Transverse colon (tissue), 4 donors: ENCODE measurements at regions not wholly inside any gene's neighbourhood (a gene's known extent, or its start where the extent isn't known, plus 50 kb on each side); places are given as distances from the start of the nearest gene placed in this dataset.

Experiments
- DNase-seq: peaks from one replicate; pipeline ENCODE4 v3.0.0-alpha.2; 2019
- H3K27ac ChIP-seq, 4 donors: fragments of 200-600 bp; sonication (generic); 2 replicates each; pipeline ENCODE4 v1.5.1; 2016 to 2018; ENCODE audit warnings: inconsistent platforms in 4 of 4
- H3K27me3 ChIP-seq: fragments of 200-600 bp; sonication (generic); 2 replicates; pipeline ENCODE4 v1.5.1; 2017; ENCODE audit warnings: inconsistent platforms
- H3K36me3 ChIP-seq, 4 donors: fragments of 200-600 bp; sonication (generic); 2 replicates each; pipeline ENCODE4 v1.5.1; 2017 to 2019; ENCODE audit warnings: inconsistent platforms in 4 of 4
- H3K4me1 ChIP-seq, 4 donors: fragments of 200-600 bp; sonication (generic); 2 replicates each; pipeline ENCODE4 v1.5.1; 2017 to 2020; ENCODE audit warnings: inconsistent platforms in 4 of 4
- H3K4me3 ChIP-seq, 4 donors: fragments of 200-600 bp; sonication (generic); 1 replicate in 1 of 4; 2 replicates in 3 of 4; pipeline versions ENCODE4 v1.5.1 to v1.6.1; 2017 to 2019; ENCODE audit warnings: inconsistent platforms in 4 of 4
- H3K9me3 ChIP-seq, 2 donors: fragments of 200-600 bp; sonication (generic); 2 replicates each; pipeline ENCODE4 v1.5.1; 2017 to 2019; ENCODE audit warnings: inconsistent platforms in 2 of 2
- EP300 ChIP-seq: sonication (generic); formaldehyde crosslinking; IDR thresholded peaks from one replicate; pipeline ENCODE4 v1.6.1; 2017; ENCODE audit warnings: antibody characterized with exemption, low read depth
- POLR2A ChIP-seq: fragments of 450-650 bp; IDR thresholded peaks from one replicate; pipeline ENCODE4 v1.6.1; 2016; ENCODE audit warnings: antibody characterized with exemption, mild to moderate bottlenecking, moderate library complexity
- POLR2AphosphoS5 ChIP-seq, 3 donors: sonication (generic); formaldehyde crosslinking; IDR thresholded peaks; one replicate each; pipeline ENCODE4 v1.6.1; 2016; ENCODE audit warnings: antibody characterized with exemption in 3 of 3
- WGBS, 2 donors: methylation state at CpG; one replicate each; pipeline ENCODE4 v1.1.5; 2018; ENCODE audit warnings: low coverage in 1 of 2; 5-methylcytosine and 5-hydroxymethylcytosine counted together
- in situ Hi-C, 4 donors: fragments of 200-750 bp; cut with MboI; loops; one replicate each; pipeline versions ENCODE4 v1.15.0 to v1.15.1; 2017; ENCODE audit warnings: low sequenced_read_pairs in 3 of 4, low pct_ligation_motif_present in 1 of 4, low pct_unique_long_range_greater_than_20kb in 1 of 4
- intact Hi-C: fragments of 100-400 bp; cut with DNase I; formaldehyde crosslinking; loops from one replicate; pipeline ENCODE4 v1.15.1; 2023; ENCODE audit warnings: low total_unique reads
- TF ChIP-seq, protein P1 (sequence below), 5 experiments: fragments of 200-600 bp in 3 of 5; fragments of 450-650 bp in 2 of 5; sonication (generic) in 3 of 5; IDR thresholded peaks; 1 replicate in 2 of 5; 2 replicates in 3 of 5; pipeline ENCODE4 v1.5.1; 2016 to 2017; ENCODE audit warnings: antibody characterized with exemption in 5 of 5, inconsistent platforms in 3 of 5, mild to moderate bottlenecking in 2 of 5, moderate library complexity in 1 of 5

- Histone ChIP-seq H3K4me1 (no peaks in the 10 kb centered on the region), H3K36me3 (no peaks in the 10 kb centered on the region), H3K27ac (no peak overlapping the region), H3K4me3 (no peak overlapping the region), H3K27me3 (no peaks in the 10 kb centered on the region), H3K9me3 (no peaks in the 10 kb centered on the region)
- intact Hi-C loops (no loop called here), in situ Hi-C loops (no loop called here)
- no peak for TF ChIP-seq POLR2AphosphoS5 (IDR thresholded peaks at IDR 0.05)
- TF ChIP-seq, protein P1, sequence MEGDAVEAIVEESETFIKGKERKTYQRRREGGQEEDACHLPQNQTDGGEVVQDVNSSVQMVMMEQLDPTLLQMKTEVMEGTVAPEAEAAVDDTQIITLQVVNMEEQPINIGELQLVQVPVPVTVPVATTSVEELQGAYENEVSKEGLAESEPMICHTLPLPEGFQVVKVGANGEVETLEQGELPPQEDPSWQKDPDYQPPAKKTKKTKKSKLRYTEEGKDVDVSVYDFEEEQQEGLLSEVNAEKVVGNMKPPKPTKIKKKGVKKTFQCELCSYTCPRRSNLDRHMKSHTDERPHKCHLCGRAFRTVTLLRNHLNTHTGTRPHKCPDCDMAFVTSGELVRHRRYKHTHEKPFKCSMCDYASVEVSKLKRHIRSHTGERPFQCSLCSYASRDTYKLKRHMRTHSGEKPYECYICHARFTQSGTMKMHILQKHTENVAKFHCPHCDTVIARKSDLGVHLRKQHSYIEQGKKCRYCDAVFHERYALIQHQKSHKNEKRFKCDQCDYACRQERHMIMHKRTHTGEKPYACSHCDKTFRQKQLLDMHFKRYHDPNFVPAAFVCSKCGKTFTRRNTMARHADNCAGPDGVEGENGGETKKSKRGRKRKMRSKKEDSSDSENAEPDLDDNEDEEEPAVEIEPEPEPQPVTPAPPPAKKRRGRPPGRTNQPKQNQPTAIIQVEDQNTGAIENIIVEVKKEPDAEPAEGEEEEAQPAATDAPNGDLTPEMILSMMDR (IDR thresholded peaks at IDR 0.05), result no peak
- TF ChIP-seq POLR2A, result no peak
- no peak for TF ChIP-seq EP300
- 57 to 68% methylated on average over 1 of the region's 1 CpG for WGBS, 2 donors
- DNase-seq, result no peak
Measured at GRCh38 chr1:188062456-188062855, 1233.7 kb downstream of the PLA2G4A start.

DNA sequence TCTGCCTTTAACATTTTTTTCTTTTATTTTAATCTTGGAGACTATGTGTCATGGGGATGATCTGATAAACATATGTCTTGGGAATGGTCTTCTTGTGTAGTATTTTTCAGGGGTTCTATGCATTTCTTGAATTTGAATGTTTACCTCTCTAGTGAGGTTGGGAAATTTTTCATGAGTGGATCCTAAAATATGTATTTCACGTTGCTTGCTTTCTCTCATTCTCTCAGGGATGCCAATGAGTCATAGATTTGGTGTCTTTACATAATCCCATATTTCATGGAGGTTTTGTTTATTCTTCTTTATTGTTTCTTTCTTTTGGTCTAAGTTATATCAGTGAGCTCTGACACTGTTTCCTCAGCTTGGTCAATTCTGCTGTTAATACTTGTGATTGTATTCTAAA, 1237.2 kb downstream of the PLA2G4A start:
- H3K9me3 ChIP-seq, result peaks cover 5 to 8% of the 10 kb centered on the region in 2 donors
- DNase-seq, result no peak
- H3K36me3 ChIP-seq, result no peaks in the 10 kb centered on the region
- no peak overlapping the region for H3K27ac ChIP-seq
- intact Hi-C loops, result no loop called here
- no peak overlapping the region for H3K4me3 ChIP-seq
- no peaks in the 10 kb centered on the region for H3K4me1 ChIP-seq
- TF ChIP-seq POLR2AphosphoS5 (IDR thresholded peaks at IDR 0.05) (no peak), POLR2A (no peak), EP300 (no peak)
- TF ChIP-seq, protein P1 (IDR thresholded peaks at IDR 0.05), result no peak
- in situ Hi-C loops, result no loop called here
- H3K27me3 ChIP-seq, result no peaks in the 10 kb centered on the region
- 63% methylated on average over 1 of the region's 1 CpG; no CpG with 5 or more reads in 1 of the 2 donors for WGBS, 2 donors

- Histone ChIP-seq H3K9me3 (peaks cover 5 to 8% of the 10 kb centered on the region in 2 donors), H3K27ac (no peak overlapping the region), H3K27me3 (no peaks in the 10 kb centered on the region), H3K4me1 (no peaks in the 10 kb centered on the region), H3K36me3 (no peaks in the 10 kb centered on the region), H3K4me3 (no peak overlapping the region)
- TF ChIP-seq POLR2AphosphoS5 (IDR thresholded peaks at IDR 0.05) (no peak), EP300 (no peak), POLR2A (no peak)
- TF ChIP-seq, protein P1 (IDR thresholded peaks at IDR 0.05), result no peak
- WGBS, 2 donors, result 33% methylated on average over 1 of the region's 1 CpG; no CpG with 5 or more reads in 1 of the 2 donors
- intact Hi-C loops (no loop called here), in situ Hi-C loops (no loop called here)
- DNase-seq, result no peak
Measured at GRCh38 chr1:188070848-188071247, 1242.1 kb downstream of the PLA2G4A start.

- no peak for TF ChIP-seq POLR2AphosphoS5 (IDR thresholded peaks at IDR 0.05)
- TF ChIP-seq POLR2A, result no peak
- no peak for TF ChIP-seq EP300
- TF ChIP-seq, protein P1 (IDR thresholded peaks at IDR 0.05), result no peak
- intact Hi-C loops (no loop called here), in situ Hi-C loops (no loop called here)
- DNase-seq, result no peak
- 63 to 69% methylated on average over 2 to 3 of the region's 3 CpGs for WGBS, 2 donors
- no peak overlapping the region for H3K4me3 ChIP-seq
- H3K4me1 ChIP-seq, result no peaks in the 10 kb centered on the region
- H3K9me3 ChIP-seq, result no peaks in the 10 kb centered on the region
- H3K27me3 ChIP-seq, result no peaks in the 10 kb centered on the region
- no peaks in the 10 kb centered on the region for H3K36me3 ChIP-seq
- H3K27ac ChIP-seq, result no peak overlapping the region
Measured at GRCh38 chr1:188089015-188089414, 1260.3 kb downstream of the PLA2G4A start.
